AG04450 (cell line): ENCODE measurements at regions not wholly inside any gene's neighbourhood (a gene's known extent, or its start where the extent isn't known, plus 50 kb on each side); places are given as distances from the start of the nearest gene placed in this dataset.
"Not testable (repeated sequence)": the region's sequence is repeated elsewhere in the genome, so short reads cannot be mapped to it uniquely, and the experiment has no call there.

ENCODE experiments used
- CTCF ChIA-PET: fragments of 300-600, 350-600 bp; formaldehyde crosslinking; extraction: SDS; loops from one replicate; lab custom pipeline; 2022; ENCODE audit warnings: antibody characterized with exemption, inconsistent platforms; lab: Charles Lee
- POLR2A ChIA-PET: fragments of 350-600 bp; formaldehyde crosslinking; extraction: SDS; loops from one replicate; lab custom pipeline; 2021; ENCODE audit warnings: antibody characterized with exemption, inconsistent platforms; lab: Yijun Ruan, JAX
- DNase-seq: peaks from one replicate; pipeline ENCODE4 v3.0.0-alpha.2; 2011; ENCODE audit warnings: low read depth, low spot score
- H3K27ac ChIP-seq: one replicate; pipeline ENCODE4 v1.5.1; 2012; ENCODE audit warnings: low read depth, low read length, control low read depth
- H3K27me3 ChIP-seq: one replicate; pipeline ENCODE4 v1.6.0; 2012; ENCODE audit warnings: low read length; ENCODE audit not compliant: control insufficient read depth, insufficient read depth
- H3K4me3 ChIP-seq: 2 replicates; pipeline ENCODE4 v1.5.1; 2011; ENCODE audit warnings: mild to moderate bottlenecking, low read depth, low read length, control low read depth
- H3K9me3 ChIP-seq: 2 replicates; pipeline ENCODE4 v1.5.1; 2012; ENCODE audit warnings: low read length; ENCODE audit not compliant: control insufficient read depth, insufficient read depth
- CTCF ChIP-seq: IDR thresholded peaks from 2 replicates; pipeline ENCODE4 v1.5.1; 2011; ENCODE audit warnings: low read depth, low read length, control low read depth, inconsistent platforms

- no peak overlapping the region for H3K4me3 ChIP-seq
- H3K27ac ChIP-seq, result no peak overlapping the region
- POLR2A ChIA-PET, result no interaction called here
These were observed 144.4 kb upstream of the MAP3K1 start for GRCh38 chr5:56670916-56671315.

GRCh38 chr5:56669534-56670483 is 145.5 kb upstream of the MAP3K1 start:
- Histone ChIP-seq H3K27ac (no peak overlapping the region), H3K4me3 (no peak overlapping the region), H3K27me3 (no peaks in the 10 kb centered on the region), H3K9me3 (peaks cover 4% of the 10 kb centered on the region)
- TF ChIP-seq CTCF, result no peak
- ChIA-PET POLR2A (interaction anchor here (0.7 kb wide), 1 partner anchor 43 kb away, joined by 5 read pairs; no protein-coding TSS in a partner anchor), CTCF (interaction anchor here (0.6 to 1.4 kb wide), 3 partner anchors 155 to 405 kb away, joined by 3 to 4 read pairs (median 4); no protein-coding TSS in a partner anchor)
- DNase-seq, result no peak

More at GRCh38 chr5:56670916-56671315, 144.4 kb upstream of the MAP3K1 start:
- peaks cover 4% of the 10 kb centered on the region for H3K9me3 ChIP-seq
- no peaks in the 10 kb centered on the region for H3K27me3 ChIP-seq
- TF ChIP-seq CTCF, result no peak
- CTCF ChIA-PET, result interaction anchor here (1.2 to 1.4 kb wide), 2 partner anchors 400 to 406 kb away, joined by 3 to 4 read pairs; no protein-coding TSS in a partner anchor
- no peak for DNase-seq

- TF ChIP-seq CTCF, result no peak
- no peak overlapping the region for H3K4me3 ChIP-seq
- ChIA-PET POLR2A (no interaction called here), CTCF (no interaction called here)
- DNase-seq, result no peak
- H3K9me3 ChIP-seq, result peaks cover 4% of the 10 kb centered on the region
- no peak overlapping the region for H3K27ac ChIP-seq
- no peaks in the 10 kb centered on the region for H3K27me3 ChIP-seq
These were observed 146.4 kb upstream of the MAP3K1 start for GRCh38 chr5:56668996-56669395.

- POLR2A ChIA-PET, result no interaction called here
- DNase-seq, result no peak
- no peak overlapping the region for H3K27ac ChIP-seq
- peaks cover 4% of the 10 kb centered on the region for H3K9me3 ChIP-seq
- CTCF ChIA-PET, result no interaction called here
- no peak for TF ChIP-seq CTCF
- no peaks in the 10 kb centered on the region for H3K27me3 ChIP-seq
- no peak overlapping the region for H3K4me3 ChIP-seq
These were observed 147.7 kb upstream of the MAP3K1 start for GRCh38 chr5:56667692-56668091.

- Histone ChIP-seq H3K4me3 (no peak overlapping the region), H3K9me3 (peaks cover 4% of the 10 kb centered on the region), H3K27ac (no peak overlapping the region), H3K27me3 (no peaks in the 10 kb centered on the region)
- ChIA-PET POLR2A (no interaction called here), CTCF (no interaction called here)
- no peak for TF ChIP-seq CTCF
- DNase-seq, result no peak
These were observed 148.4 kb upstream of the MAP3K1 start for GRCh38 chr5:56666901-56667300.

GRCh38 chr5:56665117-56665516 is 150.2 kb upstream of the MAP3K1 start:
- H3K27ac ChIP-seq, POLR2A ChIA-PET, H3K27me3 ChIP-seq, CTCF ChIA-PET, DNase-seq, H3K9me3 ChIP-seq, H3K4me3 ChIP-seq: not testable (repeated sequence)
